Smooth muscle cell (in vitro differentiated cells): ENCODE measurements at regions not wholly inside any gene's neighbourhood (a gene's known extent, or its start where the extent isn't known, plus 50 kb on each side); places are given as distances from the start of the nearest gene placed in this dataset.
"Not testable (repeated sequence)": the region's sequence is repeated elsewhere in the genome, so short reads cannot be mapped to it uniquely, and the experiment has no call there.

Experiments
- DNase-seq: peaks from one replicate; lab custom pipeline; 2025; ENCODE audit not compliant: unreplicated experiment; lab: John Stamatoyannopoulos, UW
- H2AFZ ChIP-seq: fragments of 200-600 bp; sonication (generic); 2 replicates; pipeline ENCODE4 v1.6.0; 2016; ENCODE audit warnings: antibody characterized with exemption, low read depth, mild to moderate bottlenecking
- H3F3A ChIP-seq: fragments of 200-600 bp; sonication (generic); 2 replicates; pipeline ENCODE4 v1.6.0; 2017; ENCODE audit warnings: antibody characterized with exemption, low read depth
- H3K27ac ChIP-seq: fragments of 200-600 bp; sonication (generic); 2 replicates; pipeline ENCODE4 v1.5.1; 2016; ENCODE audit warnings: low read depth, mild to moderate bottlenecking
- H3K27me3 ChIP-seq: fragments of 200-600 bp; sonication (generic); 2 replicates; pipeline ENCODE4 v1.6.1; 2016; ENCODE audit warnings: low read depth, mild to moderate bottlenecking
- H3K36me3 ChIP-seq: fragments of 200-600 bp; sonication (generic); 2 replicates; pipeline ENCODE4 v1.5.1; 2016; ENCODE audit warnings: low read depth
- H3K4me1 ChIP-seq: fragments of 200-600 bp; sonication (generic); 2 replicates; pipeline ENCODE4 v1.5.1; 2016; ENCODE audit warnings: low read depth
- H3K4me2 ChIP-seq: fragments of 200-600 bp; sonication (generic); 2 replicates; pipeline ENCODE4 v1.6.0; 2016; ENCODE audit warnings: mild to moderate bottlenecking
- H3K4me3 ChIP-seq: fragments of 200-600 bp; sonication (generic); 2 replicates; pipeline ENCODE4 v1.5.1; 2016; ENCODE audit warnings: mild to moderate bottlenecking
- H3K79me2 ChIP-seq: fragments of 200-600 bp; sonication (generic); 2 replicates; pipeline ENCODE4 v1.6.0; 2016; ENCODE audit warnings: low read depth, mild to moderate bottlenecking
- H3K9ac ChIP-seq: fragments of 200-600 bp; sonication (generic); 2 replicates; pipeline ENCODE4 v1.6.0; 2016; ENCODE audit warnings: low read depth
- H3K9me3 ChIP-seq: fragments of 200-600 bp; sonication (generic); replicated peaks from 2 replicates; pipeline ENCODE4 v1.5.1; 2016; ENCODE audit warnings: low read depth
- H4K20me1 ChIP-seq: fragments of 200-600 bp; sonication (generic); 2 replicates; pipeline ENCODE4 v1.6.0; 2016; ENCODE audit warnings: low read depth
- CTCF ChIP-seq: fragments of 200-600 bp; sonication (generic); IDR thresholded peaks from 2 replicates; pipeline ENCODE4 v1.5.1; 2017; ENCODE audit warnings: borderline replicate concordance, mild to moderate bottlenecking, antibody characterized with exemption; ENCODE audit not compliant: insufficient read depth, poor library complexity, severe bottlenecking
- WGBS: methylation state at CpG from one replicate; pipeline ENCODE4 v1.1.7; 2016; ENCODE audit warnings: low lambda C conversion rate; 5-methylcytosine and 5-hydroxymethylcytosine counted together

GRCh38 chr1:47594627-47595026, 156.8 kb downstream of the FOXD2 start:
- Histone ChIP-seq H3K27me3 (peaks cover 62% of the 10 kb centered on the region), H3K27ac (no peak overlapping the region), H2AFZ (no peak overlapping the region), H3K9ac (no peak overlapping the region), H3K4me2 (no peak overlapping the region), H3F3A (no peaks in the 10 kb centered on the region), H4K20me1 (no peaks in the 10 kb centered on the region), H3K4me1 (no peaks in the 10 kb centered on the region), H3K36me3 (no peaks in the 10 kb centered on the region), H3K4me3 (no peak overlapping the region), H3K79me2 (no peaks in the 10 kb centered on the region), H3K9me3 (peaks cover 3% of the 10 kb centered on the region)
- TF ChIP-seq CTCF: no peak
- no peak for DNase-seq
- WGBS: 94% methylated on average over 4 of the region's 4 CpGs

GRCh38 chr1:47596328-47596727, 158.5 kb downstream of the FOXD2 start:
- no peak overlapping the region for H2AFZ ChIP-seq
- no peak for DNase-seq
- no peak overlapping the region for H3K4me2 ChIP-seq
- H3K27me3 ChIP-seq: peaks cover 46% of the 10 kb centered on the region
- no peak for TF ChIP-seq CTCF
- H3K27ac ChIP-seq: no peak overlapping the region
- H3K4me1 ChIP-seq: no peaks in the 10 kb centered on the region
- peaks cover 3% of the 10 kb centered on the region for H3K9me3 ChIP-seq
- H3K9ac ChIP-seq: no peak overlapping the region
- H3F3A ChIP-seq: no peaks in the 10 kb centered on the region
- H3K4me3 ChIP-seq: no peak overlapping the region
- WGBS: 85% methylated on average over 3 of the region's 3 CpGs
- H3K36me3 ChIP-seq: no peaks in the 10 kb centered on the region
- no peaks in the 10 kb centered on the region for H4K20me1 ChIP-seq
- H3K79me2 ChIP-seq: no peaks in the 10 kb centered on the region

GRCh38 chr1:47598357-47598756, 160.5 kb downstream of the FOXD2 start:
- H3K4me2 ChIP-seq: no peak overlapping the region
- H2AFZ ChIP-seq: no peak overlapping the region
- TF ChIP-seq CTCF: no peak
- H3F3A ChIP-seq: no peaks in the 10 kb centered on the region
- no peaks in the 10 kb centered on the region for H4K20me1 ChIP-seq
- H3K4me3 ChIP-seq: no peak overlapping the region
- H3K27ac ChIP-seq: no peak overlapping the region
- no peaks in the 10 kb centered on the region for H3K36me3 ChIP-seq
- H3K27me3 ChIP-seq: peaks cover 26% of the 10 kb centered on the region
- H3K9me3 ChIP-seq: peaks cover 3% of the 10 kb centered on the region
- DNase-seq: no peak
- H3K9ac ChIP-seq: no peak overlapping the region
- no peaks in the 10 kb centered on the region for H3K79me2 ChIP-seq
- H3K4me1 ChIP-seq: no peaks in the 10 kb centered on the region
- WGBS: 85% methylated on average over 8 of the region's 8 CpGs

GRCh38 chr1:47599777-47600176, 161.9 kb downstream of the FOXD2 start:
- no peaks in the 10 kb centered on the region for H3K4me1 ChIP-seq
- H3K4me3 ChIP-seq: no peak overlapping the region
- no peak overlapping the region for H2AFZ ChIP-seq
- WGBS: 98% methylated on average over 3 of the region's 3 CpGs
- no peak for TF ChIP-seq CTCF
- no peak overlapping the region for H3K4me2 ChIP-seq
- H3F3A ChIP-seq: no peaks in the 10 kb centered on the region
- peaks cover 11% of the 10 kb centered on the region for H3K27me3 ChIP-seq
- H4K20me1 ChIP-seq: no peaks in the 10 kb centered on the region
- H3K27ac ChIP-seq: no peak overlapping the region
- no peak overlapping the region for H3K9ac ChIP-seq
- peaks cover 3% of the 10 kb centered on the region for H3K9me3 ChIP-seq
- H3K79me2 ChIP-seq: no peaks in the 10 kb centered on the region
- no peak for DNase-seq
- H3K36me3 ChIP-seq: no peaks in the 10 kb centered on the region

GRCh38 chr1:47602491-47602890, 164.6 kb downstream of the FOXD2 start:
- H3K36me3 ChIP-seq, H3K4me3 ChIP-seq, H3F3A ChIP-seq, H3K4me2 ChIP-seq, H4K20me1 ChIP-seq, H3K4me1 ChIP-seq, H3K9ac ChIP-seq, H3K27me3 ChIP-seq, H3K79me2 ChIP-seq, H2AFZ ChIP-seq, DNase-seq, H3K9me3 ChIP-seq, H3K27ac ChIP-seq: not testable (repeated sequence)
- WGBS: 88% methylated on average over 11 of the region's 11 CpGs

- H3K27me3 ChIP-seq, H3K4me2 ChIP-seq, H2AFZ ChIP-seq, H3K4me1 ChIP-seq, H3K9me3 ChIP-seq, H3K4me3 ChIP-seq, H3K27ac ChIP-seq, DNase-seq, H4K20me1 ChIP-seq, H3K9ac ChIP-seq, H3K36me3 ChIP-seq, H3K79me2 ChIP-seq, H3F3A ChIP-seq: not testable (repeated sequence)
- 86% methylated on average over 1 of the region's 1 CpG for WGBS
Measured at GRCh38 chr1:47604869-47605268, 167.0 kb downstream of the FOXD2 start.
